Hematopoietic multipotent progenitor cell treated with erythropoietin and hydrocortisone succinate and interleukin-3 and kit ligand, for 17 days (in vitro differentiated cells): ENCODE measurements at regions not wholly inside any gene's neighbourhood (a gene's known extent, or its start where the extent isn't known, plus 50 kb on each side); places are given as distances from the start of the nearest gene placed in this dataset.
"Not testable (repeated sequence)": the region's sequence is repeated elsewhere in the genome, so short reads cannot be mapped to it uniquely, and the experiment has no call there.

ENCODE experiments used
- DNase-seq: peaks from one replicate; pipeline ENCODE4 v3.0.0-alpha.2; 2015; ENCODE audit warnings: low spot score

GRCh38 chrX:137198040-137198439 is 164.2 kb upstream of the GPR101 start:
- DNase-seq, result no peak

- no peak for DNase-seq
Observed at GRCh38 chrX:137195991-137196390, 162.2 kb upstream of the GPR101 start.

GRCh38 chrX:137195296-137195695 is 161.5 kb upstream of the GPR101 start:
- no peak for DNase-seq

- DNase-seq, result peak; percentile 4
Observed at GRCh38 chrX:137194164-137194563, 160.4 kb upstream of the GPR101 start.

GRCh38 chrX:137187540-137187939 is 153.7 kb upstream of the GPR101 start:
- no peak for DNase-seq

- no peak for DNase-seq
Observed at GRCh38 chrX:137178392-137178791, 144.6 kb upstream of the GPR101 start.

GRCh38 chrX:137172317-137172948 is 138.6 kb upstream of the GPR101 start:
- DNase-seq, result no peak

- no peak for DNase-seq
Observed at GRCh38 chrX:137171626-137172025, 137.8 kb upstream of the GPR101 start.

GRCh38 chrX:137166591-137166990 is 132.8 kb upstream of the GPR101 start:
- no peak for DNase-seq

GRCh38 chrX:137164329-137164728 is 130.5 kb upstream of the GPR101 start:
- DNase-seq, result no peak

- no peak for DNase-seq
Observed at GRCh38 chrX:137151403-137151802, 117.6 kb upstream of the GPR101 start.

GRCh38 chrX:137143864-137144263 is 110.1 kb upstream of the GPR101 start:
- no peak for DNase-seq

GRCh38 chrX:137122651-137123050 is 88.9 kb upstream of the GPR101 start:
- DNase-seq, result not testable (repeated sequence)

- DNase-seq, result no peak
Observed at GRCh38 chrX:137119049-137119448, 85.3 kb upstream of the GPR101 start.

GRCh38 chrX:137118536-137118935 is 84.7 kb upstream of the GPR101 start:
- no peak for DNase-seq

- DNase-seq, result no peak
Observed at GRCh38 chrX:137118136-137118535, 84.3 kb upstream of the GPR101 start.

- DNase-seq, result not testable (repeated sequence)
Observed at GRCh38 chrX:137107877-137108276, 74.1 kb upstream of the GPR101 start.

- no peak for DNase-seq
Observed at GRCh38 chrX:137101273-137101990, 67.6 kb upstream of the GPR101 start.
